HEK293 (cell line): ENCODE measurements at regions not wholly inside any gene's neighbourhood (a gene's known extent, or its start where the extent isn't known, plus 50 kb on each side); places are given as distances from the start of the nearest gene placed in this dataset.

Experiments
- CTCF ChIA-PET: fragments of 350-600 bp; formaldehyde crosslinking; extraction: SDS; loops from one replicate; lab custom pipeline; 2021; ENCODE audit warnings: antibody characterized with exemption; lab: Yijun Ruan, JAX
- POLR2A ChIA-PET: fragments of 300-600 bp; formaldehyde crosslinking; extraction: SDS; loops from one replicate; lab custom pipeline; 2020; ENCODE audit warnings: antibody characterized with exemption, inconsistent platforms; lab: Yijun Ruan, JAX
- H3K27ac ChIP-seq: fragments of 200-500 bp; sonication (Bioruptor generic); 2 replicates; pipeline ENCODE4 v1.5.1; 2014; ENCODE audit warnings: low read depth, low read length, control low read depth, inconsistent platforms; ENCODE audit errors: extremely low read depth
- H3K36me3 ChIP-seq, 2 experiments: fragments of 200-500 bp in 1 of 2; sonication (Bioruptor generic) in 1 of 2; 1 replicate in 1 of 2; 2 replicates in 1 of 2; pipeline ENCODE4 v1.5.1; 2014 to 2017; ENCODE audit warnings: inconsistent platforms in 2 of 2, low read length in 2 of 2; ENCODE audit not compliant: control insufficient read depth in 2 of 2, insufficient read depth in 1 of 2
- H3K4me1 ChIP-seq: fragments of 200-500 bp; sonication (Bioruptor generic); 2 replicates; pipeline ENCODE4 v1.5.1; 2014; ENCODE audit warnings: mild to moderate bottlenecking, low read length, inconsistent platforms; ENCODE audit not compliant: control insufficient read depth, insufficient read depth
- H3K4me3 ChIP-seq: 2 replicates; pipeline ENCODE4 v1.5.1; 2011; ENCODE audit warnings: low read depth, mild to moderate bottlenecking, control low read depth, low read length, moderate library complexity
- H3K9me3 ChIP-seq: fragments of 200-500 bp; sonication (Bioruptor generic); 2 replicates; pipeline ENCODE4 v1.5.1; 2014; ENCODE audit warnings: low read depth, low read length, inconsistent platforms; ENCODE audit not compliant: control insufficient read depth, insufficient read depth
- BCL11B ChIP-seq: fragments of 450-650 bp; formaldehyde crosslinking; IDR thresholded peaks from 2 replicates; pipeline ENCODE4 v1.5.1; 2016; ENCODE audit warnings: low read depth, missing biosample characterization, missing genetic modification characterization
- EGR2 ChIP-seq: fragments of 450-650 bp; formaldehyde crosslinking; IDR thresholded peaks from 2 replicates; pipeline ENCODE4 v1.5.1; 2016; ENCODE audit warnings: low read depth, missing biosample characterization, missing genetic modification characterization
- GLIS1 ChIP-seq: fragments of 450-650 bp; formaldehyde crosslinking; IDR thresholded peaks from 2 replicates; pipeline ENCODE4 v1.5.1; 2016; ENCODE audit warnings: missing biosample characterization, missing genetic modification characterization
- KLF10 ChIP-seq: fragments of 450-650 bp; IDR thresholded peaks from 2 replicates; pipeline ENCODE4 v1.5.1; 2018; ENCODE audit warnings: missing biosample characterization, mild to moderate bottlenecking, missing genetic modification characterization
- KLF16 ChIP-seq: fragments of 450-650 bp; formaldehyde crosslinking; IDR thresholded peaks from 2 replicates; pipeline ENCODE4 v1.5.1; 2017; ENCODE audit warnings: missing biosample characterization, missing genetic modification characterization
- KLF9 ChIP-seq: fragments of 450-650 bp; formaldehyde crosslinking; IDR thresholded peaks from 2 replicates; pipeline ENCODE4 v1.5.1; 2016; ENCODE audit warnings: missing biosample characterization, missing genetic modification characterization, low read depth
- MZF1 ChIP-seq: fragments of 450-650 bp; formaldehyde crosslinking; IDR thresholded peaks from 2 replicates; pipeline ENCODE4 v1.5.1; 2017; ENCODE audit warnings: missing biosample characterization, missing genetic modification characterization, borderline replicate concordance
- SCRT2 ChIP-seq: fragments of 450-650 bp; formaldehyde crosslinking; IDR thresholded peaks from 2 replicates; pipeline ENCODE4 v1.5.1; 2016; ENCODE audit warnings: missing biosample characterization, missing genetic modification characterization
- ZBTB21 ChIP-seq: fragments of 450-650 bp; formaldehyde crosslinking; IDR thresholded peaks from 2 replicates; pipeline ENCODE4 v1.5.1; 2017; ENCODE audit warnings: missing biosample characterization, missing genetic modification characterization
- ZEB2 ChIP-seq: fragments of 450-650 bp; formaldehyde crosslinking; IDR thresholded peaks from 2 replicates; pipeline ENCODE4 v1.5.1; 2016; ENCODE audit warnings: missing biosample characterization, missing genetic modification characterization
- ZFP37 ChIP-seq: fragments of 450-650 bp; formaldehyde crosslinking; IDR thresholded peaks from 2 replicates; pipeline ENCODE4 v1.5.1; 2016; ENCODE audit warnings: missing biosample characterization, missing genetic modification characterization
- ZNF202 ChIP-seq: fragments of 450-650 bp; formaldehyde crosslinking; IDR thresholded peaks from 2 replicates; pipeline ENCODE4 v1.5.1; 2016; ENCODE audit warnings: missing biosample characterization, missing genetic modification characterization, borderline replicate concordance
- ZNF211 ChIP-seq: fragments of 450-650 bp; formaldehyde crosslinking; IDR thresholded peaks from 2 replicates; pipeline ENCODE4 v1.5.1; 2016; ENCODE audit warnings: low read depth, missing biosample characterization, missing genetic modification characterization
- ZNF23 ChIP-seq: fragments of 450-650 bp; formaldehyde crosslinking; IDR thresholded peaks from 2 replicates; pipeline ENCODE4 v1.5.1; 2016; ENCODE audit warnings: missing biosample characterization, missing genetic modification characterization, borderline replicate concordance
- ZNF24 ChIP-seq: fragments of 450-650 bp; formaldehyde crosslinking; IDR thresholded peaks from 2 replicates; pipeline ENCODE4 v1.5.1; 2016; ENCODE audit warnings: missing biosample characterization, missing genetic modification characterization
- ZNF335 ChIP-seq: fragments of 450-650 bp; formaldehyde crosslinking; conservative IDR thresholded peaks from 2 replicates; pipeline ENCODE4 v1.5.1; 2016; ENCODE audit warnings: missing biosample characterization, missing genetic modification characterization
- ZNF514 ChIP-seq: fragments of 450-650 bp; formaldehyde crosslinking; IDR thresholded peaks from 2 replicates; pipeline ENCODE4 v1.5.1; 2016; ENCODE audit warnings: missing biosample characterization, missing genetic modification characterization
- ZNF544 ChIP-seq: fragments of 450-650 bp; formaldehyde crosslinking; IDR thresholded peaks from 2 replicates; pipeline ENCODE4 v1.5.0; 2017; ENCODE audit warnings: missing biosample characterization, missing genetic modification characterization
- ZNF623 ChIP-seq: fragments of 450-650 bp; formaldehyde crosslinking; IDR thresholded peaks from 2 replicates; pipeline ENCODE4 v1.5.1; 2016; ENCODE audit warnings: missing biosample characterization, missing genetic modification characterization
- ZNF624 ChIP-seq: fragments of 450-650 bp; formaldehyde crosslinking; IDR thresholded peaks from 2 replicates; pipeline ENCODE4 v1.5.1; 2017; ENCODE audit warnings: missing biosample characterization, missing genetic modification characterization
- ZNF654 ChIP-seq: fragments of 450-650 bp; formaldehyde crosslinking; IDR thresholded peaks from 2 replicates; pipeline ENCODE4 v1.5.1; 2016; ENCODE audit warnings: low read depth, missing biosample characterization, missing genetic modification characterization
- ZNF670 ChIP-seq: fragments of 450-650 bp; formaldehyde crosslinking; IDR thresholded peaks from 2 replicates; pipeline ENCODE4 v1.5.1; 2016; ENCODE audit warnings: missing biosample characterization, missing genetic modification characterization, low read depth
- ZNF768 ChIP-seq: fragments of 450-650 bp; formaldehyde crosslinking; IDR thresholded peaks from 2 replicates; pipeline ENCODE4 v1.5.1; 2018; ENCODE audit warnings: missing biosample characterization, mild to moderate bottlenecking, missing genetic modification characterization
- ZNF792 ChIP-seq: fragments of 450-650 bp; formaldehyde crosslinking; IDR thresholded peaks from 2 replicates; pipeline ENCODE4 v1.5.1; 2016; ENCODE audit warnings: missing biosample characterization, missing genetic modification characterization
- ZNF843 ChIP-seq: fragments of 450-650 bp; formaldehyde crosslinking; IDR thresholded peaks from 2 replicates; pipeline ENCODE4 v1.5.1; 2016; ENCODE audit warnings: missing biosample characterization, missing genetic modification characterization
- TF ChIP-seq, protein P1 (sequence below): fragments of 450-650 bp; formaldehyde crosslinking; IDR thresholded peaks from 2 replicates; pipeline ENCODE4 v1.5.1; 2016; ENCODE audit warnings: missing biosample characterization, missing genetic modification characterization
- TF ChIP-seq, protein P2 (sequence below): fragments of 450-650 bp; IDR thresholded peaks from 2 replicates; pipeline ENCODE4 v1.5.1; 2018; ENCODE audit warnings: missing biosample characterization, mild to moderate bottlenecking, missing genetic modification characterization

DNA sequence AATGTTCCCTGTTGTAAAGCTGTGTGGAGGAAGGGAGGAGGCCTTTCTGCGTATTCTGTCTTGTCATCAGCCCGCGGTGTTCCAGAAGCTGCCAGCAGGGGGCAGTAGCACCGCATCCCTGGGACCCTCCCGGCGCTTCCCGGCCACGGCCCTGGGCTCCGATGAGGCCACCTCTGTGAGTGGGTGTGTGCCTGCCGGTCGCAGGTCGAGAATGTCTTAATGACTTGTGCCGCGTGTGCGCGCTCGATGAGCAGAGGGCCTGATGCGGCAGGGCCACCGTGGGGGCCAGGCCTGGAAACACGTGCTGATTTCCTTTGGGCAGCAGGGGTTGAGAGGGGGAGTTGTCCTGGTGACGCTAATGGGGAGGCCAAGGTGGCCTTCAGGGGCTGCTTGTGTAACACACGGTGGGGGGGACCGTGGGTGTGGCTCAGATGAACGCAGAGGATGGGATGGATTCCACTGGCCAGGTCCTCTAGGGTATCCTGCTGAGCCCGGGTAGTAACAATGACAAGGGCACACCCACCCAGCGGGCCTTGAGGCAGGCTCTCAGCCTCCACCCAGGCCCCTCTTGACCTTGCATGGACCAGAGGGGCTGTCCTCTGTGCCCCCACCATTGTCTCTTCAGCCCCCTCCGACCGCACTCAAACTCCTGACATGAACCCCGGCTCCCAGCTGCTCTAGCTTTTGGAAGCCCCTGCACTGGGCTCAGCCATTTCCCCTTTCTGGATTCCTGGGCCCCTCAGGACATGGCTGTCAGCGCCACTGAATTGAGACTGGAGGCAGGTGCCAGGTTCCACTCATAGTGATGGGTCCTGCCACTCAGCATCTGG, 135.9 kb upstream of the PODXL start (continued):
- no peak for TF ChIP-seq ZNF202 (tag by site-specific recombination)
- TF ChIP-seq ZNF623 (tag by site-specific recombination), result no peak
- TF ChIP-seq, protein P1, sequence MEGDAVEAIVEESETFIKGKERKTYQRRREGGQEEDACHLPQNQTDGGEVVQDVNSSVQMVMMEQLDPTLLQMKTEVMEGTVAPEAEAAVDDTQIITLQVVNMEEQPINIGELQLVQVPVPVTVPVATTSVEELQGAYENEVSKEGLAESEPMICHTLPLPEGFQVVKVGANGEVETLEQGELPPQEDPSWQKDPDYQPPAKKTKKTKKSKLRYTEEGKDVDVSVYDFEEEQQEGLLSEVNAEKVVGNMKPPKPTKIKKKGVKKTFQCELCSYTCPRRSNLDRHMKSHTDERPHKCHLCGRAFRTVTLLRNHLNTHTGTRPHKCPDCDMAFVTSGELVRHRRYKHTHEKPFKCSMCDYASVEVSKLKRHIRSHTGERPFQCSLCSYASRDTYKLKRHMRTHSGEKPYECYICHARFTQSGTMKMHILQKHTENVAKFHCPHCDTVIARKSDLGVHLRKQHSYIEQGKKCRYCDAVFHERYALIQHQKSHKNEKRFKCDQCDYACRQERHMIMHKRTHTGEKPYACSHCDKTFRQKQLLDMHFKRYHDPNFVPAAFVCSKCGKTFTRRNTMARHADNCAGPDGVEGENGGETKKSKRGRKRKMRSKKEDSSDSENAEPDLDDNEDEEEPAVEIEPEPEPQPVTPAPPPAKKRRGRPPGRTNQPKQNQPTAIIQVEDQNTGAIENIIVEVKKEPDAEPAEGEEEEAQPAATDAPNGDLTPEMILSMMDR, result peak; percentile 91
- TF ChIP-seq ZNF670 (tag by site-specific recombination), result no peak
- peak; percentile 92 for TF ChIP-seq ZNF654 (tag by site-specific recombination)
- peak; percentile 86 for TF ChIP-seq KLF9 (tag by site-specific recombination)
- TF ChIP-seq KLF10 (tag by site-specific recombination), result peak; percentile 59
- no peak for TF ChIP-seq ZFP37 (tag by site-specific recombination)
- TF ChIP-seq EGR2 (tag by site-specific recombination), result peak; percentile 78
- TF ChIP-seq ZNF624, result no peak
- TF ChIP-seq ZNF211 (tag by site-specific recombination), result no peak
- TF ChIP-seq GLIS1 (tag by site-specific recombination), result peak; percentile 91
- TF ChIP-seq ZEB2 (tag by site-specific recombination), result 0 out of 2 replicates have a peak, but pooled peaks have one; percentile 31
- peak; percentile 45; the same call in 1 of the 2 replicates for TF ChIP-seq ZNF843
- TF ChIP-seq KLF16 (tag by site-specific recombination), result peak; percentile 42; the same call in 1 of the 2 replicates

DNA sequence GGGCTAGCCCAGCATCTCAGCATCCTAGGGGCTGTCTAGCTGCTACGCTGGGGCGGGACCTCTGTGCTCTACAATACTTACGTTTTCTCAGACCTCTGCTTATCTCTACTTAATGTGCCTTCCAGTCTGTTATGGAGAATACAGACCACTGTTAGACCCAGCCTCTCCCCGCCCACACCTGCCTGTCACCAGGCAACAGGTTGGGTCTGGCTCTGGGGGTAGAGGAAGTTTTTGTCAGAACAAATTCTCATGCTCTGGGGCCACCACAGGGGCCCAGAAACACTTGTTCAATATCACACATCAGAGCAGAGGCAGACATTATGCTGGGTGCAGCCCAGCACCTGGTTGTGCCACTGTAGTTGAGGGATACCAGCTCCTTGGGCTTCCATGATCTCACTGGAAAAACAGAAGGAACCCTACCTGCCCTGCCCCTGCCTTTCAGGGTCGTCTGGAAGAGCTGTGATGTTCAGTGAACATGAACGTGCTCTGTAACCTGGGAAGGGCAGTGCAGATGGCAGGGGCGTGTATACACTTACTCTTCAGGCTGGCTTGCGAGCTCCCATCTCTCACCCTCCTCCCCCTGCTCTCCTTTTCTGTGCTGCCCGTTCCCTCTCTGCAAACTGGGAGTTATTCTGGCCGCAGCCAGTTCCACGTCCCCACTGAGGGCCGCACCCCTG, 135.2 kb upstream of the PODXL start:
- TF ChIP-seq SCRT2 (peak; percentile 57; the same call in 1 of the 2 replicates), ZNF335 (tag by site-specific recombination) (no peak)
- CTCF ChIA-PET, result interaction anchor here (0.5 to 5.0 kb wide), 31 partner anchors 9 to 1842 kb away, joined by 3 to 32 read pairs (median 3); no protein-coding TSS in a partner anchor
- H3K36me3 ChIP-seq, result no peaks in the 10 kb centered on the region
- no peak overlapping the region for H3K27ac ChIP-seq
- no peaks in the 10 kb centered on the region for H3K9me3 ChIP-seq
- no peak overlapping the region for H3K4me3 ChIP-seq
- POLR2A ChIA-PET, result no interaction called here
- H3K4me1 ChIP-seq, result no peaks in the 10 kb centered on the region

DNA sequence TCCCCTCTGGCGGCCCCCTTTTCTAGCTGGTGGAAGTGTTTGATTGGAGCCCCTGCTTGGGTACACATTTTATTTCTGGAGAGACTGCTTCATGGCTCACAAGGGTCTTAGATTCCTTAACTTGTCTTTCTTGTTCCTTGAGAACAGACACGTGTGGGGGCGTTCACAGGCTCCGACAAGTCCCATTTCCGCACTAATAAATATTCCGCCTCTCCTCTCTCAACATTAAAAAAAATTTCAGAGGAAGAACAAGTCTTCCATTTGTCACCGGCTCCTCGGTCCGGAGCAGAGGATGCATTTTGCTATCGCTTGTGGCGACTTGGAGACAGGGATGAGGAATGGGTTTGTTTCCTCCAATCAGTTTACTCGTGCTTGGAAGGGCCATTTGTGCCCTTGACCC, 134.0 kb upstream of the PODXL start:
- Histone ChIP-seq H3K36me3 (no peaks in the 10 kb centered on the region), H3K9me3 (no peaks in the 10 kb centered on the region), H3K4me3 (no peak overlapping the region), H3K27ac (no peak overlapping the region), H3K4me1 (no peaks in the 10 kb centered on the region)
- POLR2A ChIA-PET, result no interaction called here
- CTCF ChIA-PET, result interaction anchor here (0.6 to 5.0 kb wide), 18 partner anchors 10 to 1651 kb away, joined by 3 to 32 read pairs (median 3); no protein-coding TSS in a partner anchor
- TF ChIP-seq BCL11B (no peak), ZBTB21 (tag by site-specific recombination) (no peak), ZNF24 (tag by site-specific recombination) (no peak), MZF1 (tag by site-specific recombination) (no peak), ZNF23 (tag by site-specific recombination) (no peak), ZNF514 (tag by site-specific recombination) (no peak), ZNF768 (no peak), ZNF623 (tag by site-specific recombination) (no peak), ZNF544 (tag by site-specific recombination) (no peak), ZNF792 (no peak), ZNF843 (no peak)
- TF ChIP-seq, protein P2, sequence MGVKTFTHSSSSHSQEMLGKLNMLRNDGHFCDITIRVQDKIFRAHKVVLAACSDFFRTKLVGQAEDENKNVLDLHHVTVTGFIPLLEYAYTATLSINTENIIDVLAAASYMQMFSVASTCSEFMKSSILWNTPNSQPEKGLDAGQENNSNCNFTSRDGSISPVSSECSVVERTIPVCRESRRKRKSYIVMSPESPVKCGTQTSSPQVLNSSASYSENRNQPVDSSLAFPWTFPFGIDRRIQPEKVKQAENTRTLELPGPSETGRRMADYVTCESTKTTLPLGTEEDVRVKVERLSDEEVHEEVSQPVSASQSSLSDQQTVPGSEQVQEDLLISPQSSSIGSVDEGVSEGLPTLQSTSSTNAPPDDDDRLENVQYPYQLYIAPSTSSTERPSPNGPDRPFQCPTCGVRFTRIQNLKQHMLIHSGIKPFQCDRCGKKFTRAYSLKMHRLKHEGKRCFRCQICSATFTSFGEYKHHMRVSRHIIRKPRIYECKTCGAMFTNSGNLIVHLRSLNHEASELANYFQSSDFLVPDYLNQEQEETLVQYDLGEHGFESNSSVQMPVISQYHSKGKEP (tag by site-specific recombination), result no peak
